ENCODE measurements at regions not wholly inside any gene's neighbourhood (a gene's known extent, or its start where the extent isn't known, plus 50 kb on each side); places are given as distances from the start of the nearest gene placed in this dataset.

- no peak for DNase-seq
These were observed 84.0 kb upstream of the CD99 start for GRCh38 chrX:2607113-2607512.

GRCh38 chrX:2600564-2600963 is 90.5 kb upstream of the CD99 start:
- DNase-seq: no peak

GRCh38 chrX:2596555-2597255 is 94.4 kb upstream of the CD99 start:
- no peak for DNase-seq

GRCh38 chrX:2596045-2596444 is 95.0 kb upstream of the CD99 start:
- no peak for DNase-seq

GRCh38 chrX:2595258-2595657 is 94.5 kb upstream of the DHRSX start:
- no peak for DNase-seq

- no peak for DNase-seq
These were observed 93.7 kb upstream of the DHRSX start for GRCh38 chrX:2594491-2594890.

GRCh38 chrX:2592279-2592678 is 91.5 kb upstream of the DHRSX start:
- no peak for DNase-seq

- DNase-seq: no peak
These were observed 88.6 kb upstream of the DHRSX start for GRCh38 chrX:2589186-2590020.

GRCh38 chrX:2588049-2588448 is 87.3 kb upstream of the DHRSX start:
- no peak for DNase-seq

GRCh38 chrX:2587146-2587545 is 86.4 kb upstream of the DHRSX start:
- DNase-seq: no peak

GRCh38 chrX:2585158-2585470 is 84.3 kb upstream of the DHRSX start:
- no peak for DNase-seq

GRCh38 chrX:2584251-2585157 is 83.7 kb upstream of the DHRSX start:
- no peak for DNase-seq

- DNase-seq: no peak
These were observed 82.7 kb upstream of the DHRSX start for GRCh38 chrX:2583194-2584162.

- no peak for DNase-seq
These were observed 81.9 kb upstream of the DHRSX start for GRCh38 chrX:2582667-2583066.

GRCh38 chrX:2581296-2581695 is 80.5 kb upstream of the DHRSX start:
- no peak for DNase-seq

- DNase-seq: no peak
These were observed 78.1 kb upstream of the DHRSX start for GRCh38 chrX:2578864-2579263.

- DNase-seq: no peak
These were observed 77.2 kb upstream of the DHRSX start for GRCh38 chrX:2577844-2578466.

- no peak for DNase-seq
These were observed 76.0 kb upstream of the DHRSX start for GRCh38 chrX:2576793-2577192.

- DNase-seq: no peak
These were observed 73.5 kb upstream of the DHRSX start for GRCh38 chrX:2574271-2574670.

GRCh38 chrX:2572740-2573139 is 72.0 kb upstream of the DHRSX start:
- no peak for DNase-seq

GRCh38 chrX:2568125-2568524 is 67.3 kb upstream of the DHRSX start:
- DNase-seq: no peak

GRCh38 chrX:2566055-2566454 is 65.3 kb upstream of the DHRSX start:
- no peak for DNase-seq
